ENCODE measurements at regions not wholly inside any gene's neighbourhood (a gene's known extent, or its start where the extent isn't known, plus 50 kb on each side); places are given as distances from the start of the nearest gene placed in this dataset.

DNA sequence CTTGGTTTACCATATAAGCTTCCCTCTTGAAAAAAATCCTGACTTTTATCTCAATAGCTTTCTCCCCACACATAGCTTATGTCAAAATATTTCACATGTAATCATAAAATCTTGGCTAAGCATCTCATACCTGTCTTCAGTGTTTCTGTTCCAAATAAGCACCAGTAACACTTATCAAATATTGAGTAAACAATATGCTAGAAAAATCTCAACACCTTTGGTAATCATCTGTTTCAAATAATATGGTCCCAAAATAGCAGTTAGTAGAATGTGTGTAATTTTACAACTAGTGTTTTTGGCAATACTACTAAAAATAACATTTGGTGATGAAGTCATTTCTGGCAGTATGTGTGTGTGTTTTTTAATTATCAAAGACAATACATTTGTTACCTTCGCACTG, 2138.2 kb downstream of the PCDH7 start:
- no CpG with 5 or more reads among the region's 1 CpG for WGBS, 2 experiments (ENCODE audit: insufficient coverage in 2 of 2)
- H3K27ac ChIP-seq (ENCODE audit: low read depth, low read length, severe bottlenecking) = no peak overlapping the region
- H3K4me3 ChIP-seq (ENCODE audit: extremely low read depth, insufficient read depth, low read length, poor library complexity, severe bottlenecking) = no peak overlapping the region
- no peaks in the 10 kb centered on the region for H3K36me3 ChIP-seq (ENCODE audit: control insufficient read depth, insufficient read depth, low read length)
- no peaks in the 10 kb centered on the region for H3K4me1 ChIP-seq (ENCODE audit: control insufficient read depth, insufficient read depth, low read length, poor library complexity, severe bottlenecking)
- H3K9me3 ChIP-seq (ENCODE audit: control insufficient read depth, low read length) = no peaks in the 10 kb centered on the region

DNA sequence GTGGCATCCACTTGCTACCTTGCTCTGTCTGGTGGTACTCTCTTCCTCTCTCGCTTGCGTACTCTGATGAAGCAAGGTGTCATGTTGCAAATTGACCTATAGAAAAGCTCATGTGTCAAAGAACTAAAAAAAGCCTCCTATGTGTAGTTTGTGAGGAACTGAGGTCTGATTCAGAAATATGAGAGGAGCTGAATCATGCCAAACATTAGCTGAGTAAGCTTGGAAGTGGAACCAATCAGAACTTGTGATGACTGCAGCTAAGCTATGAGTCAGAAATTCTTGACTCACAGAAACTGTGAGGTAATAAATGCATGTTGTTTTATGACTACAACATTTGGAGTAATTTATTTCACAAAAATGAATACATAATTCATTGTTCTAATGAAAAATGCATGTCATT, 2138.8 kb downstream of the PCDH7 start:
- Histone ChIP-seq H3K4me3 (ENCODE audit: extremely low read depth, insufficient read depth, low read length, poor library complexity, severe bottlenecking) (no peak overlapping the region), H3K27ac (ENCODE audit: low read depth, low read length, severe bottlenecking) (no peak overlapping the region), H3K9me3 (ENCODE audit: control insufficient read depth, low read length) (no peaks in the 10 kb centered on the region), H3K36me3 (ENCODE audit: control insufficient read depth, insufficient read depth, low read length) (no peaks in the 10 kb centered on the region), H3K4me1 (ENCODE audit: control insufficient read depth, insufficient read depth, low read length, poor library complexity, severe bottlenecking) (no peaks in the 10 kb centered on the region)
- 80 to 100% methylated on average over 1 to 2 of the region's 2 CpGs for WGBS, 2 experiments (ENCODE audit: insufficient coverage in 2 of 2)

GRCh38 chr4:32864713-32865351, 2144.7 kb downstream of the PCDH7 start:
- Histone ChIP-seq H3K4me1 (ENCODE audit: control insufficient read depth, insufficient read depth, low read length, poor library complexity, severe bottlenecking) (no peaks in the 10 kb centered on the region), H3K27ac (ENCODE audit: low read depth, low read length, severe bottlenecking) (no peak overlapping the region), H3K9me3 (ENCODE audit: control insufficient read depth, low read length) (no peaks in the 10 kb centered on the region), H3K4me3 (ENCODE audit: extremely low read depth, insufficient read depth, low read length, poor library complexity, severe bottlenecking) (no peak overlapping the region), H3K36me3 (ENCODE audit: control insufficient read depth, insufficient read depth, low read length) (no peaks in the 10 kb centered on the region)
- 88 to 90% methylated on average over 2 of the region's 3 CpGs for WGBS, 2 experiments (ENCODE audit: insufficient coverage in 2 of 2)

DNA sequence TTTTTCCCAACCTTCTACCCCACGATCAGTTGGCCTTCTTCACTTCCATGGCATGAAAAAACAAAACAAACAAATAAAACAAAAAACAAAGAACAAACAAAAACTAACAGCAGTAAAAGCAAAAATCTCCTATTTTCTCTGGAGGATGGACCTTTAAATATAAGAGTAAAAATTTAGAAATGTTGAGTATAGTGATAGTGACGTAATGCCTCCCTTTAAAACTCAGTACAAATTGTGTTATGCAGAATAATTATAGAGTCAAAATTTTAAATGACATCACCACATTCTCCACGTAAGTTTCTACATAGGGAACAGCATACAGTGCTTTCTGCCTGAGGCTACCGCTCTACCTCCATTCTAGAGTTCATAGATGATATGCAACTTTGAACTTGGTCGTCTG, 2156.4 kb downstream of the PCDH7 start:
- Histone ChIP-seq H3K9me3 (ENCODE audit: control insufficient read depth, low read length) (no peaks in the 10 kb centered on the region), H3K4me3 (ENCODE audit: extremely low read depth, insufficient read depth, low read length, poor library complexity, severe bottlenecking) (no peak overlapping the region), H3K36me3 (ENCODE audit: control insufficient read depth, insufficient read depth, low read length) (no peaks in the 10 kb centered on the region), H3K27ac (ENCODE audit: low read depth, low read length, severe bottlenecking) (no peak overlapping the region), H3K4me1 (ENCODE audit: control insufficient read depth, insufficient read depth, low read length, poor library complexity, severe bottlenecking) (no peaks in the 10 kb centered on the region)
- 80% methylated on average over 1 of the region's 5 CpGs; no CpG with 5 or more reads in 1 of the 2 experiments for WGBS, 2 experiments (ENCODE audit: insufficient coverage in 2 of 2)

GRCh38 chr4:32879913-32880312, 2159.7 kb downstream of the PCDH7 start:
- WGBS, 2 experiments (ENCODE audit: insufficient coverage in 2 of 2) = no CpG with 5 or more reads among the region's 1 CpG
- H3K9me3 ChIP-seq (ENCODE audit: control insufficient read depth, low read length) = no peaks in the 10 kb centered on the region
- H3K36me3 ChIP-seq (ENCODE audit: control insufficient read depth, insufficient read depth, low read length) = no peaks in the 10 kb centered on the region
- no peak overlapping the region for H3K4me3 ChIP-seq (ENCODE audit: extremely low read depth, insufficient read depth, low read length, poor library complexity, severe bottlenecking)
- no peaks in the 10 kb centered on the region for H3K4me1 ChIP-seq (ENCODE audit: control insufficient read depth, insufficient read depth, low read length, poor library complexity, severe bottlenecking)
- no peak overlapping the region for H3K27ac ChIP-seq (ENCODE audit: low read depth, low read length, severe bottlenecking)

DNA sequence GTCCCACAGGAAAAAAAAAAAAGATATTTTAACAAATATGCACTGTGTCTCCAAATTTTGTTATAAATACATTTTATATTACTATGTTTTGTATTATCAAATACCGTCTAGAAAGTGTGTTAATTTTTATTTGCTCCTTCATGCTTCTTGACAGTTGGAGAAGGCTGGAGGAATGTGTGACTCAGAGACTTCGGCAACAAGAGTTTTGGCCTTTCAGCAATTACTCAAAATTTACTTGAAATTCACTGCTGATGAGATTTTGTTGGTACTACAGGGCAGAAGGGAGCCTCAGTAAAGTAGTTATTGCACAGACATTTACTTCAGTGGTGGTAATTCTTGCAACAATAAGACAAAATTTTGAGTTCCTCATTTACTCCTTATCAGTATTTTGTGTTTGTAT, 2164.0 kb downstream of the PCDH7 start:
- WGBS, 2 experiments (ENCODE audit: insufficient coverage in 2 of 2) = no CpG with 5 or more reads among the region's 2 CpGs
- no peak overlapping the region for H3K27ac ChIP-seq (ENCODE audit: low read depth, low read length, severe bottlenecking)
- no peak overlapping the region for H3K4me3 ChIP-seq (ENCODE audit: extremely low read depth, insufficient read depth, low read length, poor library complexity, severe bottlenecking)
- H3K36me3 ChIP-seq (ENCODE audit: control insufficient read depth, insufficient read depth, low read length) = no peaks in the 10 kb centered on the region
- no peaks in the 10 kb centered on the region for H3K9me3 ChIP-seq (ENCODE audit: control insufficient read depth, low read length)
- no peaks in the 10 kb centered on the region for H3K4me1 ChIP-seq (ENCODE audit: control insufficient read depth, insufficient read depth, low read length, poor library complexity, severe bottlenecking)

DNA sequence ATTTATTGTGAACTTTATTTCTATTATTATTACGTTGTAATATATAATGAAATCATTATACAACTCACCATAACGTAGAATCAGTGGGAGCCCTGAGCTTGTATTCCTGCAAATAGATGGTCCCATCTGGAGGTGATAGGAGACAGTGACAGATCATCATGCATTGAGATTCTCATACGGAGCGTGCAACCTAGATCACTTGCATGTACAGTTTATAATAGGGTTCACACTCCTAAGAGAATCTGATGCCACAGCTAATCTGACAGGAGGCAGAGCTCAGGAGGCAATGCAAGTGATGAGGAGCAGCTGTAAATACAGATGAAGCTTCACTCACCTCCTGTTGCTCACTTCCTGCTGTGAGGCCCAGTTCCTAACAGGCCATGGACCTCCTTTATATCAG, 2170.2 kb downstream of the PCDH7 start:
- H3K27ac ChIP-seq (ENCODE audit: low read depth, low read length, severe bottlenecking) = no peak overlapping the region
- H3K4me1 ChIP-seq (ENCODE audit: control insufficient read depth, insufficient read depth, low read length, poor library complexity, severe bottlenecking) = no peaks in the 10 kb centered on the region
- H3K4me3 ChIP-seq (ENCODE audit: extremely low read depth, insufficient read depth, low read length, poor library complexity, severe bottlenecking) = no peak overlapping the region
- no peaks in the 10 kb centered on the region for H3K36me3 ChIP-seq (ENCODE audit: control insufficient read depth, insufficient read depth, low read length)
- WGBS, 2 experiments (ENCODE audit: insufficient coverage in 2 of 2) = 100% methylated on average over 2 of the region's 4 CpGs; no CpG with 5 or more reads in 1 of the 2 experiments
- no peaks in the 10 kb centered on the region for H3K9me3 ChIP-seq (ENCODE audit: control insufficient read depth, low read length)

DNA sequence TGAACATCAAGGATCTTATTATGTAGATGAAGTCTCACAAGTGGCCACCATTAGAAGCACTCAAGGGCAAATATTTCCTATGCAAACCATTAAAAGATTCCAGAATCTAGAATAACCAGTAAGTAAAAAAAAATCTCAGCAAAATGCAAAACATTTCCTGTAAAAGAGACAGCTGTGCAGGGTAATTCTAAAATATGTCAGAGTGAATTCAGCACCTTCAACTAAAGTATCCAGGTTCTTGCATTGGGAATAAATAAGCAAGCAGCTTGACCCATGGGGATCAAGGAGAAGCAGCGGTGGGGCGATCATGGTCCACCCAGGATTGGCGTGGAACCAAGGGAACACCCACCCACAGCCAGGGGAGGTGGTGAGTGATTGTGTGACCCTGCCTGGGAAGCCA, 2188.9 kb downstream of the PCDH7 start:
- H3K36me3 ChIP-seq (ENCODE audit: control insufficient read depth, insufficient read depth, low read length) = no peaks in the 10 kb centered on the region
- WGBS, 2 experiments (ENCODE audit: insufficient coverage in 2 of 2) = 100% methylated on average over 1 of the region's 3 CpGs; no CpG with 5 or more reads in 1 of the 2 experiments
- no peak overlapping the region for H3K27ac ChIP-seq (ENCODE audit: low read depth, low read length, severe bottlenecking)
- no peaks in the 10 kb centered on the region for H3K9me3 ChIP-seq (ENCODE audit: control insufficient read depth, low read length)
- no peak overlapping the region for H3K4me3 ChIP-seq (ENCODE audit: extremely low read depth, insufficient read depth, low read length, poor library complexity, severe bottlenecking)
- no peaks in the 10 kb centered on the region for H3K4me1 ChIP-seq (ENCODE audit: control insufficient read depth, insufficient read depth, low read length, poor library complexity, severe bottlenecking)

GRCh38 chr4:32909736-32910135, 2189.6 kb downstream of the PCDH7 start:
- no peaks in the 10 kb centered on the region for H3K9me3 ChIP-seq (ENCODE audit: control insufficient read depth, low read length)
- no peak overlapping the region for H3K4me3 ChIP-seq (ENCODE audit: extremely low read depth, insufficient read depth, low read length, poor library complexity, severe bottlenecking)
- H3K27ac ChIP-seq (ENCODE audit: low read depth, low read length, severe bottlenecking) = no peak overlapping the region
- H3K4me1 ChIP-seq (ENCODE audit: control insufficient read depth, insufficient read depth, low read length, poor library complexity, severe bottlenecking) = no peaks in the 10 kb centered on the region
- H3K36me3 ChIP-seq (ENCODE audit: control insufficient read depth, insufficient read depth, low read length) = no peaks in the 10 kb centered on the region
- 80 to 86% methylated on average over 1 to 2 of the region's 2 CpGs for whole genome bisulfite sequencing, 2 experiments (ENCODE audit: insufficient coverage in 2 of 2)

- Histone ChIP-seq H3K27ac (ENCODE audit: low read depth, low read length, severe bottlenecking) (no peak overlapping the region), H3K4me3 (ENCODE audit: extremely low read depth, insufficient read depth, low read length, poor library complexity, severe bottlenecking) (no peak overlapping the region)
These were observed 2197.4 kb downstream of the PCDH7 start for GRCh38 chr4:32917586-32917985.

DNA sequence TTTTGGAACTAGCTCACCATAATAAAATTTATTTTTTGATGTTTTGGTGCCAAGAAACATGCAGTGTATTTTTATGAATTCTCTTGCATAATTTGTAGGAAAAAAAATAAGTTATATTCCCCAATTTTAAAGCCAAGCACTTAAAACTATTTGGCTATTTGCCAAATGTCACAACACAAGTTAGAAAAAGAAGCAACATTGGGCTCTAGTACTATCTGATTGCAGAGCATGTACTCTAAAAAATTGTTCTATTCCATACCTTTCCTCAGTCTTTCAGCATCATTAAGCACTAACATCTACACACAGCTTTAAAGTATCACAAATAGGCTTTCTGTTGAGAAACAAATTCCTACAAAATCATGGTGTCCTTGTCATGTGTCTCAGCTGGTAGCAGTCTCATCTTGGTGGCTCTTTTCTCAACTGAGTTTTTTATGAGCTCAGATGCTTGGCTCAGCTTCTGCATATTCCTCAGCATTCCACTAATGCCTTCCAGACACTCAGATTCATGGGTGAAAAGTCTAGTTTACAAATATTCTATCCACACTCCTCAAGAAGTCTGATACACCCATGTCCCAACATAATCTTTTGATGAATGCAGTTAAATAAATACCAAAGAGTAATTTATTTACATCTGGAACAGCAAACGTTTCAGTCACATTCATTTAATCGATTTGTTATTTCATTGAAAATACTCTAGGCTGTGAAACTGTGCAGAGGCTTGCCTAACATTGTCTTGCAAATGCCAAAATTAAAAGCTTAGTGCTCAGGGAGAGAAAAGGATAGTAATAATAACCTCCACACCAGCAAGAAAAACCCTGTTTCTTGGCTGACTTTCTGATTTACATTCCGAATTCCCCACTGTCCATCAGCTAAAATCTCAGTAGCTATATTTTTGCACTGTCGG, 2209.9 kb downstream of the PCDH7 start:
- Histone ChIP-seq H3K27ac (ENCODE audit: low read depth, low read length, severe bottlenecking) (no peak overlapping the region), H3K9me3 (ENCODE audit: control insufficient read depth, low read length) (no peaks in the 10 kb centered on the region), H3K4me1 (ENCODE audit: control insufficient read depth, insufficient read depth, low read length, poor library complexity, severe bottlenecking) (no peaks in the 10 kb centered on the region), H3K4me3 (ENCODE audit: extremely low read depth, insufficient read depth, low read length, poor library complexity, severe bottlenecking) (no peak overlapping the region), H3K36me3 (ENCODE audit: control insufficient read depth, insufficient read depth, low read length) (no peaks in the 10 kb centered on the region)
- 88 to 100% methylated on average over 1 to 2 of the region's 4 CpGs for WGBS, 2 experiments (ENCODE audit: insufficient coverage in 2 of 2)

More at GRCh38 chr4:32917586-32917985, 2197.4 kb downstream of the PCDH7 start:
- H3K4me1 ChIP-seq (ENCODE audit: control insufficient read depth, insufficient read depth, low read length, poor library complexity, severe bottlenecking) = no peaks in the 10 kb centered on the region
- no peaks in the 10 kb centered on the region for H3K9me3 ChIP-seq (ENCODE audit: control insufficient read depth, low read length)
- no peaks in the 10 kb centered on the region for H3K36me3 ChIP-seq (ENCODE audit: control insufficient read depth, insufficient read depth, low read length)

All from mesodermal cell (in vitro differentiated cells).